ENCODE measurements at regions not wholly inside any gene's neighbourhood (a gene's known extent, or its start where the extent isn't known, plus 50 kb on each side); places are given as distances from the start of the nearest gene placed in this dataset.
"Not testable (repeated sequence)": the region's sequence is repeated elsewhere in the genome, so short reads cannot be mapped to it uniquely, and the experiment has no call there.

- DNase-seq (ENCODE audit: low spot score), result no peak
These were observed 1227.6 kb downstream of the TYW1 start for GRCh38 chr7:68224041-68224741.

- DNase-seq (ENCODE audit: low spot score), result not testable (repeated sequence)
These were observed 1234.4 kb downstream of the TYW1 start for GRCh38 chr7:68231011-68231410.

DNA sequence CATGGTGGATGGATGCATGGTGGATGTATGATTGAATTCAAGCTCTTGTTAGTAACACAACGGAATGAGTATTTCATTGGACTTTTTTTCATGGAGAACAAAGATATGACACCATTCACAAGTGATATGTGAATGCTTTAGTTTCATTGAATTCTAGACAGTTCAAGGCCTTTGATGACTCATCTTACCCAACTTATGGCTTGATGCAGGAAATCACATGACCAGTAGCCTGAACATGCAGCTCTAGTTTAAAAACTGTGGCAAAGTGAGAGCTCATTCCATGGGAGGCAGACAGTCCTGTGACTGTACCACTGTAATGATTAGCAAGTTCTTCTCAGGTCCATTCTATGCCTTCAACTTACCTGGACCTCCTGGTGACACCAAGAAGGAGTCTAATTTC is 1239.3 kb downstream of the TYW1 start:
- DNase-seq (ENCODE audit: low spot score), result no peak

- DNase-seq (ENCODE audit: low spot score), result no peak
These were observed 1241.7 kb downstream of the TYW1 start for GRCh38 chr7:68238204-68238805.

GRCh38 chr7:68243128-68243527 is 1246.5 kb downstream of the TYW1 start:
- DNase-seq (ENCODE audit: low spot score), result no peak

DNA sequence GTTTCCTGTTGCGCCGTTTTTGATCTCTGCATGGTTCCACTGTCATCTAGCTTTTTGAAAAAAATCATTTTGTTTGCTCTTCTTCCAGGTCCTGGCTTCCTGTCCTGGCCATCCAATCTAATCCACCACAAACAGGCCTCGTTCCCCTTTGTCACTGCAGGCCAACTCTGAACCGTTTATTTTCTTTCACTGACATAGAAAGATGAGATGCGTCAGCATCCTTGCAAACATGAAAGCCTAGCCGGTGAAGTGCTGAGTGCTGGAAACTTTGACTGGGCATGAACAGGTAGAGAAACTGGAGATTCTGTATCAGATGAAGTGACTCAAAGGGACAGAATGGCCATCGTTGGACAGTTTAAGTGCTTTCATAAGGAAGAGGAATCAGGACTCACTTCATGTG is 1247.8 kb downstream of the TYW1 start:
- no peak for DNase-seq (ENCODE audit: low spot score)

DNA sequence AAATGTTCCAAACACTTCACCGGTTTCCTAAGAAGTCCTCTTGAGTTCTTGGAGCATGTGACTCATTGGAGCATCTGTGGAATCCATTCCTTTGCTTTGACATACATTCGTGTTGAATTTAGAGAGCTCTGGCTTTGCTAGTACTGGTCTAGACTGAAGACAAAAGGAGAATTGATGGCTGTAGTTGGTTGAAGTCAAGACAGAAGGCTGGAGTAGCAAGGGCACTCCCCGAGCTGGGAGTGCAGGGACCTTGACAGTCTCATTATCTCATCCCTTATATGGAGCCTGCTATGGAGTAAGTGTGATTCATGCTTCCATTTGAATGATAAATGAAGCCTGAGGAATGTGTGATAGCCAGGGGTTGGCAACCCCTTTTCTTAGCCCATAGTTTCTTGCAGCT is 1249.1 kb downstream of the TYW1 start:
- DNase-seq (ENCODE audit: low spot score), result no peak

DNA sequence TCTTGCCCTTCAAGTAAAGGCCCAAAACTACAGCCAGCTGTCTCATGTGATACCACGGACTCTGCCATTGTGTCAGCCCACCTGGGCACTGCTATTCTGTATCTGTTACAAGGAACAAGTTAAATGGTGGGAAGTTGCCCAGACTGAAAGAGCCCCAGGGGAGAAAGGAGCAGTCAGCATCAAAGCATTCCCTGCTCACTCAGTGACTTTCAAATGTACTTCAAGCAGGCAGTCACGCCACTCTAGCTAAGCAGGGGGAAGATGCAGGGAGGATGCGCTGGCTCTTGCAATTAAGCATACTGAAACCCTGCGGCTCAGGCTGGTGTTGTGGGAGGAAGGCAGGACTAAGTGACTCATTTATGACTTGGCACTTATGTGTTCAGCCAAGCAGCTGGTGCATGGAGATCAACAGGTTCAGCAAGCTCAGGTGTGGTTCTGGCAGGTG is 1249.6 kb downstream of the TYW1 start:
- peak; percentile 53 for DNase-seq (ENCODE audit: low spot score)

GRCh38 chr7:68247126-68247525 is 1250.5 kb downstream of the TYW1 start:
- no peak for DNase-seq (ENCODE audit: low spot score)

DNA sequence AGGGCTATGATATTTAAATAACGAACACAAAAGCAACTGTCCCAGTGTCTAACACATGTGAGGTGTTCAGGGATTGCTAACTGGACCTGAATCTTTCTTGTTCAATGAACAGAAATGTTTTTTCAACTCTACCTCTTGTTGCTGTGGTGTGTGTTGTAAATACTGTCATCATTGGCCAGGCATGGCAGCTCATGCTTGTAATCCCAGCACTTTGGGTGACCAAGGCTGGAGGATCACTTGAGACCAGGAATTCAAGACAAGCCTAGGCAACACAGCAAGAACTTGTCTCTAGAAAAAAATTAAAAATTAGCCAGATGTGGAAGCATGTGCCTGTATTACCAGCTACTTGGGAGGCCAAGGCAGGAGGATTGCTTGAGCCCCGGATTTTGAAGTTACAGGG is 1250.9 kb downstream of the TYW1 start:
- DNase-seq (ENCODE audit: low spot score), result no peak

GRCh38 chr7:68248973-68249372 is 1252.3 kb downstream of the TYW1 start:
- DNase-seq (ENCODE audit: low spot score), result no peak

DNA sequence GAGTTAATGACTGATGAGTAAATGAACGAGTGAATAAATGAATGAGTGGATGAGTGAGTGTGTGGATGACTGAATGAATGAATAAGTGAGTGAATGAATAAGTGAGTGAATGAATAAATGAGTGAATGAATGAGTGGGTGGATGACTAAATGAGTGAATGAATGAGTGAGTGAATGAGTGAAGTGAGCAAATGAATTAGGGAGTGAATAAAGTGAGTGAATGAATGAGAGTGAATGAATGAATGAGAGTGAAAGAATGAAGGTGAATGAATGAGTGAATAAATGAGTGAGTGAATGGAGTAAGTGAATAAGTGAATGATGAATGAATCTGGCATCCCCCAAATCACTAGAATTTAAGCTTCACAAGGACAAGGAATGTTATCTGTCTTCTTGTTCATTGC is 1253.0 kb downstream of the TYW1 start:
- no peak for DNase-seq (ENCODE audit: low spot score)

- no peak for DNase-seq (ENCODE audit: low spot score)
These were observed 1253.5 kb downstream of the TYW1 start for GRCh38 chr7:68250143-68250542.

DNA sequence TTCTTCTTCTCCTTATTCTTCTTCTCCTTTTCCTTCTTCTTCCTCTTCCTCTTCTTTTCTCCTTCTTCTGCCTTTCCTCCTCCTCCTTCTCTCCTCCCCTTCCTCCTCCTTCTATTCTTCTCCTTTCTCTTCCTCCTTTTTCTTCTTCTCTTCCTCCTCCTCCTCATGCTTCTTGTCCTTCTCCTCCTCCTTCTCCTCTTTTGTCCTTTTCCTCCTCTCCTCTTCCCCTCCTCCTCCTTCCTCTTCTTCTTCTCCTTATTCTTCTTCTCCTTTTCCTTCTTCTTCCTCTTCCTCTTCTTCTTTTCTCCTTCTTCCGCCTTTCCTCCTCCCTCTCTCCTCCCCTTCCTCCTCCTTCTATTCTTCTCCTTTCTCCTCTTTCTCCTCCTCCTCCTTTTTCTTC is 1258.2 kb downstream of the TYW1 start:
- DNase-seq (ENCODE audit: low spot score), result not testable (repeated sequence)

GRCh38 chr7:68256295-68256694 is 1259.7 kb downstream of the TYW1 start:
- no peak for DNase-seq (ENCODE audit: low spot score)

- DNase-seq (ENCODE audit: low spot score), result no peak
These were observed 1262.0 kb downstream of the TYW1 start for GRCh38 chr7:68258609-68259008.

DNA sequence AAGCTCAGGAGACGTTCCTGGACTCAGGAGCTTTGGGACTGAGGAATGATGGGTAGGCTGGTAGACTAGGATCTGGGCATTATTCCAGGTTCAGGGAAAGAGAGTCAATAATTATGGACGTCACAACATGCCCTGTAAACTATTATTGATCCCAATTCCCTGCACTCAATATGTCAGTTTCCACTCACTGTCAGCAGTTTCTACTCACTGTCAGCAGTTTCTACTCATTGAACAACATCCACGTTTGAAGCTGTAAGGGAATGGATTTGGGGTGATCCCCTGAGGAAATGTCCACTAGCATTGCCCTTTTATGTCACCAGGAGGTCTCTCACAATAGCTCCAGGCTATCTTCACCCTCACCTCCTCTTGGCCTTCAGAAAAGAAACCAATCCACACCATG is 1268.6 kb downstream of the TYW1 start:
- no peak for DNase-seq (ENCODE audit: low spot score)

DNA sequence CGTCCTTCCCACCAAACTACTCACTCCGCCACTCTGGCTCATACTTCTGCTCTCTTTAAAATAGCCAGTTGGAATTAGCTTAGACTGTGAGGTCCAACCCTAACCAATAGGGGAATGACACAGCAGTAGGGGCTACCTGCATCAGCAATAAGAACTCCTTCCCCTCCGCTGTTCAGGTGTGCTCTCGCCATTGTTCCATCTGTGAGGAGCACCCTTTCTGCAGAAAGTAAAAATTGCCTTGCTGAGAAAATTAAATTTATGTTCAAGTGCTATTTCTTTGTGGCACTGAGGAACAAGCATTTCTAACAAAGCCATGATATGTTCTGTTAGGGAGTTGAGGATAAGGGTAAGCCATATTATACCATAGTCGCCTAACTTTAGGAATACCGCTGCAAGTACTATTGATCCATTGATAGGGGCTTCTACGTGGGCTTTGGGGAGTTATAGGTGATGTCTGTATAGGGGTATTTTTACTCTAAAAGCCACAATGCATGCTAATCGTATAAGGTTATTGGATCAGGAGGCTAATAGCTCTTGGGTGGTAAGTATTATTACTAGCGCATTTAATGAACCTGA is 1269.5 kb downstream of the TYW1 start:
- no peak for DNase-seq (ENCODE audit: low spot score)

DNA sequence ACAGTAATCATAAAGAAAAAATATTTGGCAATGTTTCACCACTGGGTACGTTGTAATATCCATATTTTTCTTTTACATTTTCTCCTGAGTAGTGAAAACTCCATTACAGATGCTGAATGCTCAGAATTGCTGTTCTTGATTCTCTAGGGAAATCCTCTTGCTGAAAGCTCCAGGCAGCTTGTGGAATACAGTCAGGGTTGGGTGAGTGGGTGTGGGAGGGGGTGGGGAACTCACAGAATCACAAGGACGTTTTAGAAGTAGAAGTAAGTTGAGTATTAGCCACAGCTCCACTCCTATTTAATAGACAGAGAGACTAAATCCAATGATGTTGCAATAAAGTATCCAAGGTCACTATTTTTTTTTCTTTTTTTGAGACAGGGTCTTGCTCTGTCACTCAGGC is 1270.9 kb downstream of the TYW1 start:
- no peak for DNase-seq (ENCODE audit: low spot score)

GRCh38 chr7:68269405-68269804 is 1272.8 kb downstream of the TYW1 start:
- no peak for DNase-seq (ENCODE audit: low spot score)

DNA sequence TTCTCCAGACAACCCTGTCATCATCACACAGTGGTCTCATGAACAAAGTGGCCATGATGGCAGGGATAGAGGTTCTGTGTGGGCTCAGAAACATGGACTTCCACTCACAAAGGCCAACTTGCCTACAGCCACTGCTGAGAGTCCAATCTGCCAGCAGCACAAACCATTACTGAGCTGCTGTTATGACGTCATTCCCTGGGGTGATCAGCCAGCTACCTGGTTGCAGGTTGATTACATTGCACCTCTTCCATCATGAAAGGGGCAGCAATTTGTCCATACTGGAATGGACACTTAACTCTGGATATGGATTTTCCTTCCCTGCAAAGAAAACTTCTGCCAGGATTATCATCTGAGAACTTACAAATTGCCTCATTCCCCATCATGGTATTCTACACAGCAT is 1275.9 kb downstream of the TYW1 start:
- no peak for DNase-seq (ENCODE audit: low spot score)

DNA sequence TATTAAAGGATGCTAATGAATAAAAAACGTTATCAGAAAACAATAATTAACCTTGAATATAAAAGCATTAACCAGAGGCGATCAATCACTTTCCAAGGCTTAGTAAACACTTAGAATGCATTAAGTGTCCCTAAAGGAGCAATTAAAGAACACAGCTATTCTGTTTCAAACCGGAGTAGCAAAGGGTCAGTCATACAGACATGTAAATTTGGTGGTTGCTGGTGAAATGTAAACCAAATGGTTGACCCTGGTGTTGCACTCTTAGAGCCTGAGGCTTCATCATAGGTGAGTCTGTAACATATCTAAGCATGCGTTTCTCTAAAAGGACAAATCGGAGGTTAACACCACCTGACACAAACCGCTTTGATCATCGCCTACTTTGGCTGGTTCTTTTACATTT is 1280.1 kb downstream of the TYW1 start:
- no peak for DNase-seq (ENCODE audit: low spot score)

- DNase-seq (ENCODE audit: low spot score), result no peak
These were observed 1283.3 kb downstream of the TYW1 start for GRCh38 chr7:68279827-68280400.

Measured in ureter (tissue), 1 donor.